ENCODE measurements at regions not wholly inside any gene's neighbourhood (a gene's known extent, or its start where the extent isn't known, plus 50 kb on each side); places are given as distances from the start of the nearest gene placed in this dataset.
"Not testable (repeated sequence)": the region's sequence is repeated elsewhere in the genome, so short reads cannot be mapped to it uniquely, and the experiment has no call there.

GRCh38 chr11:21968702-21969101 lies 224.2 kb upstream of the ANO5 start:
- intact Hi-C loops (cut with micrococcal nuclease), result no loop called here

GRCh38 chr11:21969841-21970240 lies 223.0 kb upstream of the ANO5 start:
- CTCF ChIA-PET, result no interaction called here
- no peak for DNase-seq
- no peak overlapping the region for H3K4me3 Mint-ChIP-seq
- H3K36me3 Mint-ChIP-seq (ENCODE audit: low read depth), result no peaks in the 10 kb centered on the region
- intact Hi-C loops (cut with micrococcal nuclease), result no loop called here
- peaks cover 5% of the 10 kb centered on the region for H3K9me3 Mint-ChIP-seq
- H3K27me3 Mint-ChIP-seq (ENCODE audit: low read depth), result no peaks in the 10 kb centered on the region
- H3K4me1 Mint-ChIP-seq (ENCODE audit: low read depth), result no peaks in the 10 kb centered on the region
- no peak overlapping the region for H3K27ac Mint-ChIP-seq

More at GRCh38 chr11:21968702-21969101, 224.2 kb upstream of the ANO5 start:
- no peak overlapping the region for H3K27ac Mint-ChIP-seq
- CTCF ChIA-PET, result no interaction called here
- no peaks in the 10 kb centered on the region for H3K4me1 Mint-ChIP-seq (ENCODE audit: low read depth)
- H3K9me3 Mint-ChIP-seq, result peaks cover 4% of the 10 kb centered on the region
- no peak overlapping the region for H3K4me3 Mint-ChIP-seq
- no peak for DNase-seq
- no peaks in the 10 kb centered on the region for H3K36me3 Mint-ChIP-seq (ENCODE audit: low read depth)
- no peaks in the 10 kb centered on the region for H3K27me3 Mint-ChIP-seq (ENCODE audit: low read depth)

GRCh38 chr11:21975242-21975641 lies 217.6 kb upstream of the ANO5 start:
- intact Hi-C loops (cut with micrococcal nuclease), result no loop called here
- H3K9me3 Mint-ChIP-seq, result peaks cover 8% of the 10 kb centered on the region
- no peaks in the 10 kb centered on the region for H3K4me1 Mint-ChIP-seq (ENCODE audit: low read depth)

GRCh38 chr11:21976210-21976609 lies 216.7 kb upstream of the ANO5 start:
- DNase-seq, result no peak
- Mint-ChIP-seq H3K27me3 (ENCODE audit: low read depth) (no peaks in the 10 kb centered on the region), H3K36me3 (ENCODE audit: low read depth) (no peaks in the 10 kb centered on the region), H3K27ac (no peak overlapping the region), H3K9me3 (peaks cover 7% of the 10 kb centered on the region), H3K4me1 (ENCODE audit: low read depth) (no peaks in the 10 kb centered on the region), H3K4me3 (no peak overlapping the region)
- intact Hi-C loops (cut with micrococcal nuclease), result no loop called here
- CTCF ChIA-PET, result no interaction called here

More at GRCh38 chr11:21975242-21975641, 217.6 kb upstream of the ANO5 start:
- no peak for DNase-seq
- H3K4me3 Mint-ChIP-seq, result no peak overlapping the region
- H3K27me3 Mint-ChIP-seq (ENCODE audit: low read depth), result no peaks in the 10 kb centered on the region
- no peak overlapping the region for H3K27ac Mint-ChIP-seq
- CTCF ChIA-PET, result no interaction called here
- no peaks in the 10 kb centered on the region for H3K36me3 Mint-ChIP-seq (ENCODE audit: low read depth)

- intact Hi-C loops (cut with micrococcal nuclease), result no loop called here
These were observed 209.5 kb upstream of the ANO5 start for GRCh38 chr11:21983431-21983830.

GRCh38 chr11:21986361-21986760 lies 206.5 kb upstream of the ANO5 start:
- Mint-ChIP-seq H3K27ac (no peak overlapping the region), H3K27me3 (ENCODE audit: low read depth) (no peaks in the 10 kb centered on the region), H3K4me1 (ENCODE audit: low read depth) (no peaks in the 10 kb centered on the region), H3K36me3 (ENCODE audit: low read depth) (no peaks in the 10 kb centered on the region), H3K9me3 (peaks cover 3% of the 10 kb centered on the region), H3K4me3 (no peak overlapping the region)
- CTCF ChIA-PET, result no interaction called here
- intact Hi-C loops (cut with micrococcal nuclease), result no loop called here
- no peak for DNase-seq

More at GRCh38 chr11:21983431-21983830, 209.5 kb upstream of the ANO5 start:
- CTCF ChIA-PET, result no interaction called here
- peaks cover 5% of the 10 kb centered on the region for H3K9me3 Mint-ChIP-seq
- no peak overlapping the region for H3K4me3 Mint-ChIP-seq
- H3K27ac Mint-ChIP-seq, result no peak overlapping the region
- H3K4me1 Mint-ChIP-seq (ENCODE audit: low read depth), result no peaks in the 10 kb centered on the region
- no peaks in the 10 kb centered on the region for H3K36me3 Mint-ChIP-seq (ENCODE audit: low read depth)
- no peak for DNase-seq
- no peaks in the 10 kb centered on the region for H3K27me3 Mint-ChIP-seq (ENCODE audit: low read depth)

- Mint-ChIP-seq H3K27me3 (ENCODE audit: low read depth) (no peaks in the 10 kb centered on the region), H3K36me3 (ENCODE audit: low read depth) (no peaks in the 10 kb centered on the region), H3K4me3 (no peak overlapping the region), H3K4me1 (ENCODE audit: low read depth) (no peaks in the 10 kb centered on the region), H3K9me3 (peaks cover 3% of the 10 kb centered on the region), H3K27ac (no peak overlapping the region)
- no peak for DNase-seq
- intact Hi-C loops (cut with micrococcal nuclease), result no loop called here
- CTCF ChIA-PET, result no interaction called here
These were observed 205.6 kb upstream of the ANO5 start for GRCh38 chr11:21987261-21987660.

- intact Hi-C loops (cut with micrococcal nuclease), result no loop called here
- Mint-ChIP-seq H3K4me3 (no peak overlapping the region), H3K36me3 (ENCODE audit: low read depth) (no peaks in the 10 kb centered on the region), H3K9me3 (peaks cover 1% of the 10 kb centered on the region), H3K4me1 (ENCODE audit: low read depth) (no peaks in the 10 kb centered on the region), H3K27me3 (ENCODE audit: low read depth) (no peaks in the 10 kb centered on the region), H3K27ac (no peak overlapping the region)
- CTCF ChIA-PET, result no interaction called here
- DNase-seq, result no peak
These were observed 204.4 kb upstream of the ANO5 start for GRCh38 chr11:21988477-21988876.

- H3K27me3 Mint-ChIP-seq (ENCODE audit: low read depth); H3K4me1 Mint-ChIP-seq (ENCODE audit: low read depth): not testable (repeated sequence)
These were observed 191.1 kb upstream of the ANO5 start for GRCh38 chr11:22001803-22002202.

GRCh38 chr11:22006901-22007300 lies 186.0 kb upstream of the ANO5 start:
- Mint-ChIP-seq H3K9me3 (no peaks in the 10 kb centered on the region), H3K4me1 (ENCODE audit: low read depth) (no peaks in the 10 kb centered on the region), H3K4me3 (no peak overlapping the region), H3K36me3 (ENCODE audit: low read depth) (no peaks in the 10 kb centered on the region), H3K27ac (no peak overlapping the region), H3K27me3 (ENCODE audit: low read depth) (no peaks in the 10 kb centered on the region)
- intact Hi-C loops (cut with micrococcal nuclease), result no loop called here
- CTCF ChIA-PET, result no interaction called here
- DNase-seq, result no peak

More at GRCh38 chr11:22001803-22002202, 191.1 kb upstream of the ANO5 start:
- H3K4me3 Mint-ChIP-seq; intact Hi-C loops (cut with micrococcal nuclease); DNase-seq; H3K36me3 Mint-ChIP-seq (ENCODE audit: low read depth); H3K9me3 Mint-ChIP-seq; H3K27ac Mint-ChIP-seq: not testable (repeated sequence)
- CTCF ChIA-PET, result interaction anchor here (0.6 kb wide), 1 partner anchor 9 kb away, joined by 3 read pairs; no protein-coding TSS in a partner anchor

GRCh38 chr11:22031791-22032190 lies 161.1 kb upstream of the ANO5 start:
- DNase-seq, result no peak
- Mint-ChIP-seq H3K4me3 (no peak overlapping the region), H3K4me1 (ENCODE audit: low read depth) (no peaks in the 10 kb centered on the region), H3K27me3 (ENCODE audit: low read depth) (no peaks in the 10 kb centered on the region), H3K36me3 (ENCODE audit: low read depth) (no peaks in the 10 kb centered on the region), H3K27ac (no peak overlapping the region), H3K9me3 (peaks cover 17% of the 10 kb centered on the region)
- CTCF ChIA-PET, result no interaction called here
- intact Hi-C loops (cut with micrococcal nuclease), result no loop called here

- intact Hi-C loops (cut with micrococcal nuclease), result no loop called here
- no peaks in the 10 kb centered on the region for H3K4me1 Mint-ChIP-seq (ENCODE audit: low read depth)
- no peak overlapping the region for H3K27ac Mint-ChIP-seq
- DNase-seq, result no peak
- peaks cover 2% of the 10 kb centered on the region for H3K9me3 Mint-ChIP-seq
- no peaks in the 10 kb centered on the region for H3K36me3 Mint-ChIP-seq (ENCODE audit: low read depth)
- CTCF ChIA-PET, result no interaction called here
- no peaks in the 10 kb centered on the region for H3K27me3 Mint-ChIP-seq (ENCODE audit: low read depth)
- no peak overlapping the region for H3K4me3 Mint-ChIP-seq
These were observed 155.4 kb upstream of the ANO5 start for GRCh38 chr11:22037505-22037904.

- intact Hi-C loops (cut with micrococcal nuclease), result no loop called here
- CTCF ChIA-PET, result no interaction called here
- no peaks in the 10 kb centered on the region for H3K27me3 Mint-ChIP-seq (ENCODE audit: low read depth)
- no peaks in the 10 kb centered on the region for H3K36me3 Mint-ChIP-seq (ENCODE audit: low read depth)
- no peaks in the 10 kb centered on the region for H3K4me1 Mint-ChIP-seq (ENCODE audit: low read depth)
- DNase-seq, result no peak
- H3K27ac Mint-ChIP-seq, result no peak overlapping the region
- H3K9me3 Mint-ChIP-seq, result peaks cover 2% of the 10 kb centered on the region
- H3K4me3 Mint-ChIP-seq, result no peak overlapping the region
These were observed 151.8 kb upstream of the ANO5 start for GRCh38 chr11:22041039-22041438.

- no peaks in the 10 kb centered on the region for H3K4me1 Mint-ChIP-seq (ENCODE audit: low read depth)
- H3K27me3 Mint-ChIP-seq (ENCODE audit: low read depth), result no peaks in the 10 kb centered on the region
- no peak for DNase-seq
- H3K9me3 Mint-ChIP-seq, result no peaks in the 10 kb centered on the region
- no peak overlapping the region for H3K4me3 Mint-ChIP-seq
- H3K27ac Mint-ChIP-seq, result no peak overlapping the region
- CTCF ChIA-PET, result no interaction called here
- intact Hi-C loops (cut with micrococcal nuclease), result no loop called here
- H3K36me3 Mint-ChIP-seq (ENCODE audit: low read depth), result no peaks in the 10 kb centered on the region
These were observed 150.8 kb upstream of the ANO5 start for GRCh38 chr11:22042081-22042480.
